ENCODE measurements at regions not wholly inside any gene's neighbourhood (a gene's known extent, or its start where the extent isn't known, plus 50 kb on each side); places are given as distances from the start of the nearest gene placed in this dataset.

- no peak for DNase-seq (ENCODE audit: low read depth)
Measured at GRCh38 chr5:96035796-96036195, 74.1 kb upstream of the ELL2 start.

- no peak for DNase-seq (ENCODE audit: low read depth)
Measured at GRCh38 chr5:96033116-96033515, 71.5 kb upstream of the ELL2 start.

- no peak for DNase-seq (ENCODE audit: low read depth)
Measured at GRCh38 chr5:96031811-96032261, 70.2 kb upstream of the ELL2 start.

GRCh38 chr5:96031180-96031579 is 69.5 kb upstream of the ELL2 start:
- no peak for DNase-seq (ENCODE audit: low read depth)

- no peak for DNase-seq (ENCODE audit: low read depth)
Measured at GRCh38 chr5:96026406-96027041, 64.9 kb upstream of the ELL2 start.

GRCh38 chr5:96024683-96025475 is 63.2 kb upstream of the ELL2 start:
- DNase-seq (ENCODE audit: low read depth), result no peak

GRCh38 chr5:96023518-96023917 is 61.9 kb upstream of the ELL2 start:
- DNase-seq (ENCODE audit: low read depth), result peak; percentile 14

- no peak for DNase-seq (ENCODE audit: low read depth)
Measured at GRCh38 chr5:96022971-96023370, 61.3 kb upstream of the ELL2 start.

GRCh38 chr5:96017951-96018350 is 56.3 kb upstream of the ELL2 start:
- peak; percentile 9 for DNase-seq (ENCODE audit: low read depth)

- no peak for DNase-seq (ENCODE audit: low read depth)
Measured at GRCh38 chr5:96016216-96016615, 54.6 kb upstream of the ELL2 start.

- no peak for DNase-seq (ENCODE audit: low read depth)
Measured at GRCh38 chr5:96015709-96016108, 54.1 kb upstream of the ELL2 start.

- no peak for DNase-seq (ENCODE audit: low read depth)
Measured at GRCh38 chr5:96014395-96014794, 52.7 kb upstream of the ELL2 start.

- DNase-seq (ENCODE audit: low read depth), result no peak
Measured at GRCh38 chr5:96013254-96013653, 51.6 kb upstream of the ELL2 start.

- no peak for DNase-seq (ENCODE audit: low read depth)
Measured at GRCh38 chr5:96012399-96012798, 50.7 kb upstream of the ELL2 start.

Measured in forelimb muscle (tissue), 1 donor.